22Rv1 (cell line): ENCODE measurements at regions not wholly inside any gene's neighbourhood (a gene's known extent, or its start where the extent isn't known, plus 50 kb on each side); places are given as distances from the start of the nearest gene placed in this dataset.

Experiments
- ZFX ChIP-seq: fragments of 450-650 bp; IDR thresholded peaks from 2 replicates; pipeline ENCODE4 v1.6.1; 2017; ENCODE audit warnings: antibody characterized with exemption, borderline replicate concordance
- TF ChIP-seq, protein P1 (sequence below): fragments of 450-650 bp; IDR thresholded peaks from 2 replicates; pipeline ENCODE4 v1.5.1; 2017; ENCODE audit warnings: mild to moderate bottlenecking

DNA sequence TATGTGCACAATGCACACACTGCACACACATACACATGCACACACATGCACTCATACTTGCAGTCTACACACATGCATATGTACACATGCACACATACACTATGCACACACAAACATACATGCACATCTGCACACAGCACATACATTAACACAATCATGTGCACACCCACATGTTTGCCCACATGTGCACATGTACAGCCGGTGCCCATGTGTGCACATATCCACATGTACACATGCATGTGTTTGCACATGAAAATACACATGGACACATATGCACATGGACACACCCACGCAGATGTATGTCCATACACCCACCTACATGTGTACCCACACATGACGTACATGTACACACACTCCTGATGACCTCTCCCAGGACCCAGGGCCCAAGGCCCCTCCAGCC is 105.1 kb upstream of the ACTRT2 start:
- TF ChIP-seq, protein P1, sequence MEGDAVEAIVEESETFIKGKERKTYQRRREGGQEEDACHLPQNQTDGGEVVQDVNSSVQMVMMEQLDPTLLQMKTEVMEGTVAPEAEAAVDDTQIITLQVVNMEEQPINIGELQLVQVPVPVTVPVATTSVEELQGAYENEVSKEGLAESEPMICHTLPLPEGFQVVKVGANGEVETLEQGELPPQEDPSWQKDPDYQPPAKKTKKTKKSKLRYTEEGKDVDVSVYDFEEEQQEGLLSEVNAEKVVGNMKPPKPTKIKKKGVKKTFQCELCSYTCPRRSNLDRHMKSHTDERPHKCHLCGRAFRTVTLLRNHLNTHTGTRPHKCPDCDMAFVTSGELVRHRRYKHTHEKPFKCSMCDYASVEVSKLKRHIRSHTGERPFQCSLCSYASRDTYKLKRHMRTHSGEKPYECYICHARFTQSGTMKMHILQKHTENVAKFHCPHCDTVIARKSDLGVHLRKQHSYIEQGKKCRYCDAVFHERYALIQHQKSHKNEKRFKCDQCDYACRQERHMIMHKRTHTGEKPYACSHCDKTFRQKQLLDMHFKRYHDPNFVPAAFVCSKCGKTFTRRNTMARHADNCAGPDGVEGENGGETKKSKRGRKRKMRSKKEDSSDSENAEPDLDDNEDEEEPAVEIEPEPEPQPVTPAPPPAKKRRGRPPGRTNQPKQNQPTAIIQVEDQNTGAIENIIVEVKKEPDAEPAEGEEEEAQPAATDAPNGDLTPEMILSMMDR = no peak
- TF ChIP-seq ZFX = no peak
